ENCODE measurements at regions not wholly inside any gene's neighbourhood (a gene's known extent, or its start where the extent isn't known, plus 50 kb on each side); places are given as distances from the start of the nearest gene placed in this dataset.

- TF ChIP-seq SMC3 (conservative IDR thresholded peaks at IDR 0.05; ENCODE audit: insufficient read depth, low read depth, low read length) (peak; percentile 88), RBFOX2 (IDR thresholded peaks at IDR 0.05; ENCODE audit: low read depth, low read length) (no peak), TCF3 (CRISPR knock-in tag; IDR thresholded peaks at IDR 0.05) (0 out of 2 replicates have a peak, but pooled peaks have one; percentile 16), ZKSCAN1 (IDR thresholded peaks at IDR 0.05; ENCODE audit: low read depth, low read length) (no peak), ATF1 (CRISPR knock-in tag; IDR thresholded peaks at IDR 0.05) (no peak), ATF1 (tag; IDR thresholded peaks at IDR 0.05) (0 out of 2 replicates have a peak, but pooled peaks have one; percentile 37), RB1 (IDR thresholded peaks at IDR 0.05; ENCODE audit: low read depth) (peak; percentile 50; the same call in 1 of the 2 replicates), RFX7 (CRISPR knock-in tag; IDR thresholded peaks at IDR 0.05) (no peak), DEAF1 (CRISPR knock-in tag; IDR thresholded peaks at IDR 0.05) (peak; percentile 93), ZNF655 (CRISPR knock-in tag; IDR thresholded peaks at IDR 0.05) (no peak), ZNF407 (IDR thresholded peaks at IDR 0.05; ENCODE audit: low read depth) (no peak), RAD21 (CRISPR knock-in tag; conservative IDR thresholded peaks at IDR 0.05 in 1 of 2, IDR thresholded peaks at IDR 0.05 in 1 of 2) (peak; percentile 95 to 96), ZNF512 (tag; IDR thresholded peaks at IDR 0.05) (0 out of 2 replicates have a peak, but pooled peaks have one; percentile 30), PHF20 (IDR thresholded peaks at IDR 0.05; ENCODE audit: partially characterized antibody) (no peak), POLR2AphosphoS5 (IDR thresholded peaks at IDR 0.05; ENCODE audit: control insufficient read depth, insufficient read depth, low read depth, low read length) (no peak)
Observed at GRCh38 chr6:111997078-111997852, 56.6 kb upstream of the CCN6 start (continued).

Measured in K562 (cell line).